A549 (cell line): ENCODE measurements at regions not wholly inside any gene's neighbourhood (a gene's known extent, or its start where the extent isn't known, plus 50 kb on each side); places are given as distances from the start of the nearest gene placed in this dataset.

Experiments
- RAD21 ChIP-seq, 2 experiments: fragments of >200 bp in 1 of 2; sonication (Bioruptor Twin) in 1 of 2; formaldehyde crosslinking in 1 of 2; IDR thresholded peaks in 1 of 2; conservative IDR thresholded peaks in 1 of 2; 2 replicates in 1 of 2; 3 replicates in 1 of 2; pipeline ENCODE4 v1.6.1; 2012 to 2018; ENCODE audit warnings: inconsistent platforms in 1 of 2
- RCOR1 ChIP-seq: fragments of 150-350 bp; IDR thresholded peaks from 2 replicates; pipeline ENCODE4 v1.6.1; 2014; ENCODE audit warnings: antibody characterized with exemption, low read length, low read depth
- TF ChIP-seq, protein P1 (sequence below): fragments of >200 bp; sonication (Bioruptor Twin); formaldehyde crosslinking; IDR thresholded peaks from 3 replicates; pipeline ENCODE4 v1.5.1; 2016

DNA sequence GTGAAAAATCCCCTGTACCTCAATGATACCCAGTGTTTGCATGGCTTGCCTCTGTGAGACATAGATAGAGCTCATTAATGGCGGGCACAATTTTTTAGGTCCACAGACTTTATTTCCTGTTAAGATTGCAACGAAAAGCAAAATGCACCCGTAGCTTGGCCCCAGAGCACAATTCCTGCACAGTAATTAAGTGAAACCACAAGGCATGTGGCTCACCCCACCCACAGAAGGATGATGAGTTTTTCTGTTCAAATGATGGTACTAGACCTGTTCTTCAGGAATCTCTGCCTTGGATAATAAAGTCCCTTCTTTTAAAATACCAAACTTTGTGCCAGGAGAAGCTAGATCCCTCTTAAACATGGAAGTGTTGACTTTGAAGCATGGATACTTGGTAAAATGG, 738.1 kb downstream of the QKI start:
- TF ChIP-seq, protein P1, sequence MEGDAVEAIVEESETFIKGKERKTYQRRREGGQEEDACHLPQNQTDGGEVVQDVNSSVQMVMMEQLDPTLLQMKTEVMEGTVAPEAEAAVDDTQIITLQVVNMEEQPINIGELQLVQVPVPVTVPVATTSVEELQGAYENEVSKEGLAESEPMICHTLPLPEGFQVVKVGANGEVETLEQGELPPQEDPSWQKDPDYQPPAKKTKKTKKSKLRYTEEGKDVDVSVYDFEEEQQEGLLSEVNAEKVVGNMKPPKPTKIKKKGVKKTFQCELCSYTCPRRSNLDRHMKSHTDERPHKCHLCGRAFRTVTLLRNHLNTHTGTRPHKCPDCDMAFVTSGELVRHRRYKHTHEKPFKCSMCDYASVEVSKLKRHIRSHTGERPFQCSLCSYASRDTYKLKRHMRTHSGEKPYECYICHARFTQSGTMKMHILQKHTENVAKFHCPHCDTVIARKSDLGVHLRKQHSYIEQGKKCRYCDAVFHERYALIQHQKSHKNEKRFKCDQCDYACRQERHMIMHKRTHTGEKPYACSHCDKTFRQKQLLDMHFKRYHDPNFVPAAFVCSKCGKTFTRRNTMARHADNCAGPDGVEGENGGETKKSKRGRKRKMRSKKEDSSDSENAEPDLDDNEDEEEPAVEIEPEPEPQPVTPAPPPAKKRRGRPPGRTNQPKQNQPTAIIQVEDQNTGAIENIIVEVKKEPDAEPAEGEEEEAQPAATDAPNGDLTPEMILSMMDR, result no peak
- TF ChIP-seq RAD21 (conservative IDR thresholded peaks at IDR 0.05 in 1 of 2, IDR thresholded peaks at IDR 0.05 in 1 of 2), result no peak
- no peak for TF ChIP-seq RCOR1
